ENCODE measurements at regions not wholly inside any gene's neighbourhood (a gene's known extent, or its start where the extent isn't known, plus 50 kb on each side); places are given as distances from the start of the nearest gene placed in this dataset.
A peak's percentile ranks its signal among the peaks of the same experiment; 100 is the strongest.

DNA sequence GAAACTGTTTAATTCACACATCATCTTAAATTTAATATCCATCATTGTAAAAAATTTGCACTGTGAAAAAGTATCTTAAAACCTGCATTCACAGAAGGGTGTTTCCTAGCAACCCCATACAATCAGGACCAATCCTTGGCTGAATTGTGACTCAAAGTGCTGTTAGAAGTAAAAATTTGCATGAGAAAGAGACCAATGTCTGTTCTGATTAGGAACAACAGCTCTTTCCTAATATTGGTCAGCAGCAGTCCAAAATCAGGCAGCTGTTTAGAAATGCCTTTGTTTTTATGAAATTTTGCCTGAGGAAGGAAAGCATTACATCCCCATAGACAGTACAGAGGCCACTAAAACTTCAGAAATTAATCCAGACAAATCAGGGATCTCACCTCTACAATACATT, 987.0 kb downstream of the HACE1 start:
- H3K36me3 ChIP-seq = no peaks in the 10 kb centered on the region
- DNase-seq = no peak
- no peak for TF ChIP-seq EP300 (IDR thresholded peaks at IDR 0.05)
- no peak for TF ChIP-seq POLR2A (IDR thresholded peaks at IDR 0.05)
- no peak for TF ChIP-seq POLR2AphosphoS5 (IDR thresholded peaks at IDR 0.05)
- TF ChIP-seq, protein P1, sequence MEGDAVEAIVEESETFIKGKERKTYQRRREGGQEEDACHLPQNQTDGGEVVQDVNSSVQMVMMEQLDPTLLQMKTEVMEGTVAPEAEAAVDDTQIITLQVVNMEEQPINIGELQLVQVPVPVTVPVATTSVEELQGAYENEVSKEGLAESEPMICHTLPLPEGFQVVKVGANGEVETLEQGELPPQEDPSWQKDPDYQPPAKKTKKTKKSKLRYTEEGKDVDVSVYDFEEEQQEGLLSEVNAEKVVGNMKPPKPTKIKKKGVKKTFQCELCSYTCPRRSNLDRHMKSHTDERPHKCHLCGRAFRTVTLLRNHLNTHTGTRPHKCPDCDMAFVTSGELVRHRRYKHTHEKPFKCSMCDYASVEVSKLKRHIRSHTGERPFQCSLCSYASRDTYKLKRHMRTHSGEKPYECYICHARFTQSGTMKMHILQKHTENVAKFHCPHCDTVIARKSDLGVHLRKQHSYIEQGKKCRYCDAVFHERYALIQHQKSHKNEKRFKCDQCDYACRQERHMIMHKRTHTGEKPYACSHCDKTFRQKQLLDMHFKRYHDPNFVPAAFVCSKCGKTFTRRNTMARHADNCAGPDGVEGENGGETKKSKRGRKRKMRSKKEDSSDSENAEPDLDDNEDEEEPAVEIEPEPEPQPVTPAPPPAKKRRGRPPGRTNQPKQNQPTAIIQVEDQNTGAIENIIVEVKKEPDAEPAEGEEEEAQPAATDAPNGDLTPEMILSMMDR (IDR thresholded peaks at IDR 0.05) = no peak
- H3K4me3 ChIP-seq = no peak overlapping the region
- no peaks in the 10 kb centered on the region for H3K4me1 ChIP-seq
- no peak overlapping the region for H3K27ac ChIP-seq
- no peaks in the 10 kb centered on the region for H3K9me3 ChIP-seq
- intact Hi-C loops (cut with DNase I; ENCODE audit: low total_unique reads) = no loop called here
- H3K27me3 ChIP-seq = no peaks in the 10 kb centered on the region

DNA sequence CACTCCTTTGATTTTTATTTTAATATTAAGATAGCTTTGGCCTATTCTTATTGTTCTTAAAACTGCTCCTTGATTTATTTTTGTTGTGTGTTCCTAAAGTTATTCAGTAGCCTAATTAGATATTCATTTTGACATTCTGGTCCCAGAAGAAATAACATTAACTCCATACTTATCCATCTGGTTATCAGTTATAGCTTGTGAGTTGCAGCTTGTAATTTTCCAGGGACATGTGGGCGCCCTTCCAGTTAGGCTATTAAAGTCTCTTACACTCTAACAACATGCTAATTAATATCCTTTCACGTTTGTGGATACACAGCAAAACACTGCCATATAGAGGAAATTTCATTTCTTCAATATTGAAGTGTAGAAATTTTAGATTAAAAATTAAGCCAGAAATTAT, 987.5 kb downstream of the HACE1 start:
- intact Hi-C loops (cut with DNase I; ENCODE audit: low total_unique reads) = no loop called here
- H3K4me1 ChIP-seq = no peaks in the 10 kb centered on the region
- no peaks in the 10 kb centered on the region for H3K36me3 ChIP-seq
- 43 to 55% (median 51%) methylated on average over 2 of the region's 2 CpGs for WGBS, 5 donors
- TF ChIP-seq EP300 (IDR thresholded peaks at IDR 0.05) (no peak), POLR2AphosphoS5 (IDR thresholded peaks at IDR 0.05) (no peak), POLR2A (IDR thresholded peaks at IDR 0.05) (no peak)
- TF ChIP-seq, protein P1 (IDR thresholded peaks at IDR 0.05) = no peak
- H3K27ac ChIP-seq = no peak overlapping the region
- H3K4me3 ChIP-seq = no peak overlapping the region
- no peaks in the 10 kb centered on the region for H3K27me3 ChIP-seq
- DNase-seq = peak in 1 of 2 donors; percentile 16
- no peaks in the 10 kb centered on the region for H3K9me3 ChIP-seq

GRCh38 chr6:103870970-103871369, 988.7 kb downstream of the HACE1 start:
- H3K4me1 ChIP-seq = no peaks in the 10 kb centered on the region
- no peak for DNase-seq
- no peaks in the 10 kb centered on the region for H3K9me3 ChIP-seq
- no peak for TF ChIP-seq EP300 (IDR thresholded peaks at IDR 0.05)
- TF ChIP-seq, protein P1 (IDR thresholded peaks at IDR 0.05) = no peak
- TF ChIP-seq POLR2A (IDR thresholded peaks at IDR 0.05) = no peak
- TF ChIP-seq POLR2AphosphoS5 (IDR thresholded peaks at IDR 0.05) = no peak
- no peak overlapping the region for H3K27ac ChIP-seq
- 63 to 72% (median 64%) methylated on average over 2 of the region's 2 CpGs for WGBS, 5 donors
- no peaks in the 10 kb centered on the region for H3K27me3 ChIP-seq
- no peak overlapping the region for H3K4me3 ChIP-seq
- no peaks in the 10 kb centered on the region for H3K36me3 ChIP-seq
- intact Hi-C loops (cut with DNase I; ENCODE audit: low total_unique reads) = no loop called here

GRCh38 chr6:103862297-103862696, 997.4 kb downstream of the HACE1 start:
- 25 to 35% (median 29%) methylated on average over 3 of the region's 3 CpGs for WGBS, 5 donors
- Histone ChIP-seq H3K27ac (no peak overlapping the region), H3K9me3 (no peaks in the 10 kb centered on the region), H3K4me3 (no peak overlapping the region), H3K36me3 (no peaks in the 10 kb centered on the region), H3K27me3 (no peaks in the 10 kb centered on the region), H3K4me1 (no peaks in the 10 kb centered on the region)
- TF ChIP-seq EP300 (IDR thresholded peaks at IDR 0.05) (no peak), POLR2A (IDR thresholded peaks at IDR 0.05) (no peak), POLR2AphosphoS5 (IDR thresholded peaks at IDR 0.05) (no peak)
- TF ChIP-seq, protein P1 (IDR thresholded peaks at IDR 0.05) = no peak
- intact Hi-C loops (cut with DNase I; ENCODE audit: low total_unique reads) = no loop called here
- DNase-seq = no peak
